ENCODE measurements at regions not wholly inside any gene's neighbourhood (a gene's known extent, or its start where the extent isn't known, plus 50 kb on each side); places are given as distances from the start of the nearest gene placed in this dataset.
A peak's percentile ranks its signal among the peaks of the same experiment; 100 is the strongest.

DNA sequence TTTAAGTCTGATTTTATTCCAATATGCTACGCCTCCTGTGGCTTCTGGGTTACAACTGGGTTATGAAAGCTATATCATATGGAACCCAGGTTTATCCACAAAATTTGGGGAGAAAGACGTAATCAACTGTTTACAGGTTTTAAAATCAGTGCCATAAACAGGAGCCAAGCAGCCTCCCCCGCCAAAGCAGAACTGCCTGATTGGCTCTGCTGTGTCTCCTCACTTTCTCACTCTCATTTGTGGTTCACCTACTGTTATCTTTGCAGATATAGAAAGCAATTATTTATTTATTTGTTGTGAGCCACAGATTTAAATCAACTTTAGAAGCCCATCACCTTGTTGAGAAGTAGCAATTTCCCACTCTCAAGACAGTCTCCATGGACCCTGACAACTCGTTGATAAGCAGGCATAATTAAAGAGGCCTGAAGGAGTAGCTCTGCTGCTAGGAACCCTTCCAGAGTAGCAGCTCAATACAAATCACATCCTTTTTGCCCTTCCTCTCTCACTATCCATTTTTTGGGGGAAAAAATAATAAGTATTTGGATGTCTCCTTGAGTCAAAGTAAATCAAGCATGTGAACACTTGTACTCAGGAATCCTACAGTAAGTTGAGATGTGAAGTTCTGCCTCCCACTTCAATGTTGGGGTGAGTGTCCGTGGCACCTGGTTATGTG, 191.0 kb upstream of the CCDC150 start:
- DNase-seq, result no peak

DNA sequence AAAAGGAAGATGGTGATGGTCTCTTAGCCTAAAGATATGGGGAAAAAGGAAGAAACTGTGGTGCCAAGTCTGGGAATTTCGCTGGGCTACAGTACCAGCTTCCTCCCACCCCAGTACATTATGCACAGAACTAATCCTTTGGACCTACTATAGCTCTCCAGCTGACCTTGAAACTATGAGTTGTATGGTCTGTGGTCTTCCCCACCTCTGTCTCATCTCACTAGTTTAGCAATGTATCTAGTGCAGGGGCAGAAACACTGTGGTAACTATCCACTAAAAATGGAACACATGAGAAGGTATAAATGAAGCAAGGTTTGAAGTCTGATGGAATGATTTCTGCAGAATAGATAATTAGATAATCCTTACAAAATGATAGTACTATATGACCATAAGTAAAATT, 190.4 kb upstream of the CCDC150 start:
- no peak for DNase-seq

DNA sequence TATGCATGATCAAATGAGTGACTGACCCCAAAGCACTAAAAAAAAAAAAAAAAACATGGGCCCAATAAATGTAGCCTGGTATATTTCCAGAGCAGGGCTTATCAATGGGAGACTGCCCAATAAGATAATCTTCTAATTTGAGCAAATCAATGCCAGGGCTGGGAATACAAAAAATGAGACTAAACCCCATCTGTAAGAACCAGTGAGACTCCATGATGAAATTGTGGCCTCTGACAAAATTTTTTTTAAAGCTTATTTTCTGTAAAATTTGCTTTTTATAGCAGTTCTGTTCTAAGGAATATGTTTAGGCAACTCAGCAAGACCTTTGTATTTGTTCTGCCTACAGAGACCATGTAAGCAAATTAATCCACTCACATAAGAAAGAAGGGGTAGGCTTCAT, 186.8 kb upstream of the CCDC150 start:
- no peak for DNase-seq

DNA sequence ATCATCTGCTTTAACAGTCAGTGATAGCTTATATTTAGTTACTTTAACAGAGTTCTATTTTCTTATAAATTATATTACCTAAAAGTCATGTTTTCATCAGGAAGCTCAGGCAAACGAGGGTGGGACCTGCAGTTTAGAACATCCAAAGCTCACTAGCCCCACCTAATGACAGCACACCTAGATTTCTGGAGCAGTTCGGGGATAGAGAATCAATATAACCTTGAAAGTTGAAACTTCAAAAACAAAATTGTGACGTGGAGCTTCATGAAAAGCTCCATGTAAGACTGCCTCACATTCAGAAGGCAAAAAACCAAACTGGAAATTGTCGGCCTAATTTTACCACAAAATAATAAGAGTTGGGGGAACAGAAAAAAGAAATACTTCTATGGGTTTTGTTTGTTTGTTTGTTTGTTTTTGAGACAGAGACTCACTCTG, 185.9 kb upstream of the CCDC150 start:
- peak; percentile 57 for DNase-seq

- no peak for DNase-seq
Measured at GRCh38 chr2:196454492-196454891, 185.0 kb upstream of the CCDC150 start.

- DNase-seq, result peak; percentile 12
Measured at GRCh38 chr2:196459539-196459938, 180.0 kb upstream of the CCDC150 start.

DNA sequence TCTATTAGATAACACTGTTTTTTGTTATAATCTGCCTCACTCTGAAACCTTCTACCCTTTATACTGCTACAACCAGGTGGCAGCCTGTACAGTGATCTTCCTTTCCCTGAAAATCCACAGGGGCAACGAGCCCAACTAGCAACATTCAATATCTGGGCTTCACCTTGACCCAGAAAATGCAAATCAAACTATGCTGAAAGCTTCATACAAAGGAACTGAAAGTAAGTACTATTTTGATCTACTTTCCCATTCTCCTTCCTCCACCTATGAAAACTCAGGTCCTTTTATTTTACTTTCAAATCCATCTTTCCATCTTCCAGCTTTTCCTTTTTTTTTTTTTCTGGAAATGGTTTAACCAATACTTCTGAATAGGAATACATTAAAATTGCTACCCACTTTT, 175.8 kb upstream of the CCDC150 start:
- no peak for DNase-seq

DNA sequence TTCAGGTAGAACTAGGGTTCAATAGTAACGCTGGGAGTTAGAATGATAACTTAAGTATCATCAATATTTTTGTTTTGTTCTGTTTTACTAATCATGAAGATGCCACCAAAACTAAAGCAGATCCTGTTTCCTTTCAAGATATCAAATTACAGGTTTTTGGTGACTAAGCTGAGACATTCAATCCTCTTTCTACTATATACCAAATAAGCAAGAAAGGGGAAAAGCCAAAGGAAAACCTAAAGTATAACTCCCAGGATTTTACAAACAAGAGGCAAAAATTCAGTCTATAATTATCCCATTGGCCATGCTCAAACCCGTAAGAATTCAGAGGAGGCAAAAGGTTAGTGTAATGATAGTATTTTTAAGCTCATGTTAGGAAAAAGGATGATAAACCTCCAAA, 175.2 kb upstream of the CCDC150 start:
- DNase-seq, result no peak

DNA sequence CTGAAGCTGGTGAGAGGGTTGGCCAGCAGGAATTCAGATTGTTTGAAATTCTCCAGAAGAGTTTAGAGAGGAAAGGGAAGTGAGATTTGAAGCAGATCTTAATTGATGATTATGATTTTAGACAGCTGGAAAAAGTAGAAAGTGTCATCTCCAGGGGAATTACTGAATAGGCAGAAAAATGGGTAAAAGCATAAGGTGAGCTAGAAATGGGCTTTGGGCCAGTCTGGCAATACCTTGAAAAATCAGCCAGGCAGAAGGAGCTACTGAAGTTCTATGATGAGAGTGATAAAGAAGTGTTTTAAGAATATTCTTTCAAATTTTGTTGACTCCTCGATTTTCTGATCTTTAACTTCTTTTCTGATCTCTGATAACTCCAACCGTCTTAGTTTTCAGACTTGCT, 172.9 kb upstream of the CCDC150 start:
- no peak for DNase-seq

DNA sequence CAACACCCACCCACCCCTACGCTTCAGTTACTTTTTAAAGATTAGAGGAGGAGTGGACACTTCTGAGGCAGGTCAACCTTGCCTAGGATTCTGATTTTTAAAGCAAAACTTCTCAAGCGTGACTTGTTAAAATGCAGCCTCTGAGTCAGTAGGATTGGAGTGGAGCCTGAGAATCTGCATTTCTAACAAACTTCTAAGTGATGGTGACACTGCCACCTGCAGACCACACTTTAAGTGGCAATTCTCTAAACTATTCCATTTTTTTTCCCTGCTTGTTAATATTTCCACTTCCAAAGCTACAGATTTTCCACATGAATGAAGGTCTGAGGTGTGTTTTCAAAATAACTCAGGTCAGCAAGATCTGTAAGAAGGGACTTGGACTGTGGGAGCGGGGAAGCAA, 171.1 kb upstream of the CCDC150 start:
- DNase-seq, result no peak

- DNase-seq, result no peak
Measured at GRCh38 chr2:196473617-196474016, 165.9 kb upstream of the CCDC150 start.

GRCh38 chr2:196475611-196476010, 163.9 kb upstream of the CCDC150 start:
- no peak for DNase-seq

DNA sequence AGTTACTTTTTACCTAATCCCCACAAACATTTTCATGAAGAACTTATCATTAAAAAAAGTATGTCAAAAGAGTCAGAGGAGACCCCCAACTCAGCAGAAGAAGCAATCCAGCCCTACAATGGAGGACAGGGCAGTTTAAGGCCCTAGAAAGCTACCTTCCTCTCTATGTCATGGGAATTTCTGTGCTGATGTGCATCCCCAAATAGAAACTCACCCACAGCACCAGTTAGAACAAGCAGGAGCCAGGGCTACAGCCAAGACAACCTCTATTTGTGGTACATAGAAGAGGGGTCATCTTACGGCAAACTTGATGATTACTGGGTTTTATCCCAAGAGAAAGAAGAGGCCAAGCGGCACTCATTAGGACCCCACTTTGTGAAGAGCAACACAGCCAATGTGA, 160.9 kb upstream of the CCDC150 start:
- no peak for DNase-seq

GRCh38 chr2:196479350-196479749, 160.2 kb upstream of the CCDC150 start:
- DNase-seq, result no peak

- no peak for DNase-seq
Measured at GRCh38 chr2:196480653-196481323, 158.7 kb upstream of the CCDC150 start.

DNA sequence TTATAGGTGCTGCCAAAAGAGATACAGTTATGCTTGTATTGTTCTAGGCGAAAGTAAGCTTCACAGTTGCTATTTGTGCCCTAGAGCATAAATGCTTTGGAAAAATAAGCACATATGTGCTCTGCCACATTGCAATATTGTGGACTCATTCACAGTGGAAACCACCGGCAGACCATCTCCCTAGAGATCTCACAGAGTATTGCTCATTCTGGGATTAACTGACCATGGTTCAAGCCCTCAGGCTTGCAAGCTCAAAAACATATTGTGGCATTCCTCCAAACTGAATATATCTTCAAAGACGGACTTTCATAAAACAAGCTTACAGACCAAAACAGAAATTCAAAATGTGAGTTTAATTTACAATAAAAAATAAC, 158.2 kb upstream of the CCDC150 start:
- DNase-seq, result no peak

- DNase-seq, result no peak
Measured at GRCh38 chr2:196482119-196483065, 157.1 kb upstream of the CCDC150 start.

- DNase-seq, result no peak
Measured at GRCh38 chr2:196486146-196486545, 153.4 kb upstream of the CCDC150 start.

GRCh38 chr2:196487417-196487816, 152.1 kb upstream of the CCDC150 start:
- no peak for DNase-seq

DNA sequence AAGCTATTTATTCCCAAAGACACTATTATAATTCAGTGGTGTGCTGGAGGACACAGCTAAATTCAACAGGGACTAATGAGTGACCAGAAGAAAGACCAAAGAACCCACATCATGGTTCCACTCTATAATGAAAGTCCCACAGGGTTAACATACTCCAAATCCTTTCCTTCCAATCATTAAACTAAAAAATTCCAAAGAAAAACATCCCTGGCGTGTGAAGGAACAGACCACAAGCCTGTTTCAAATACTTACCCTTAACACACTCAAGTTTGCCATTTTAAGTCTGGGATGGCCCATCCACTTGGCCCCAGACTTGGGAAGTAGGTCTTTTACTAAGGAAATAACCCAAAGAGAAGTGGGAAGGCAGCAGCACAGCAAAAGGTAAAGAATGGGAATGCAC, 150.1 kb upstream of the CCDC150 start:
- DNase-seq, result no peak

DNA sequence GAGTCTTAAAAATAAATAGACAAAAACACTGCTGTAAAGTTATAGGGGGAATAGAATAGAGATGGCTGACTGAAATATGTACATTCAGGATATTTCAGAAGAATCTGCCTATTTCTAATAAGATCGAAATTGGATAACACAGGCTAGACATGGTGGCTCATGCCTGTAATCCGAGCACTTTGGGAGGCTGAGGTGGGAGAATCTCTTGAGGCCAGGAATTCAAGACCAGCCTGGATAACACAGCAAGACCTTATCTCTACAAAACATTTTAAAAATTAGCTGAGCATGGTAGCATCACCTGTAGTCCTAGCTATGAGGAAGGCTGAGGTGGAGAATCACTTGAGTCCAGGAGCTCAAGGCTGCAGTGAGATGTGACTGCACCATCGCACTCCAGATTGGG, 146.6 kb upstream of the CCDC150 start:
- no peak for DNase-seq

GRCh38 chr2:196498962-196499361, 140.6 kb upstream of the CCDC150 start:
- no peak for DNase-seq

DNA sequence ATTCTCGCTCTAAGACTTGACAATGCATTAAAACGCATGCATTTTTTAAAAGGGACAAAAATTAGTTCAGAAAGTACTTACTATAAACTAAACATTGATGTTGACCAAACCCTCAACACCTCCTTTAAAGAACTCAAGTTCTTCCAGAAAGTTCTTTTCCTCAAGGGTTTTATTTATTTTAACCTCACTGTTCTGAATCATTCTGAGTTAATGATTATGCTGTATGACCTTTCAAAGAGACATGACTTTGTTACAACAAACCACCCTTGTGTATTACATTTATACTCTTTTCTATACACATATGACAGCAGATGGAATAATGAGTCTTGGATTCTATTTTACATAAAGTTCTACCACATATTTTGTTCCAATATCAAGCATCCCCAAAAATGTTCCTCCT, 139.8 kb upstream of the CCDC150 start:
- DNase-seq, result no peak

Data from activated CD4-positive, alpha-beta T cell treated with anti-CD3 and anti-CD28 coated beads, Interleukin-2, amount 50 U/mL, for 16 hours (primary cell).